ENCODE measurements at regions not wholly inside any gene's neighbourhood (a gene's known extent, or its start where the extent isn't known, plus 50 kb on each side); places are given as distances from the start of the nearest gene placed in this dataset.

DNA sequence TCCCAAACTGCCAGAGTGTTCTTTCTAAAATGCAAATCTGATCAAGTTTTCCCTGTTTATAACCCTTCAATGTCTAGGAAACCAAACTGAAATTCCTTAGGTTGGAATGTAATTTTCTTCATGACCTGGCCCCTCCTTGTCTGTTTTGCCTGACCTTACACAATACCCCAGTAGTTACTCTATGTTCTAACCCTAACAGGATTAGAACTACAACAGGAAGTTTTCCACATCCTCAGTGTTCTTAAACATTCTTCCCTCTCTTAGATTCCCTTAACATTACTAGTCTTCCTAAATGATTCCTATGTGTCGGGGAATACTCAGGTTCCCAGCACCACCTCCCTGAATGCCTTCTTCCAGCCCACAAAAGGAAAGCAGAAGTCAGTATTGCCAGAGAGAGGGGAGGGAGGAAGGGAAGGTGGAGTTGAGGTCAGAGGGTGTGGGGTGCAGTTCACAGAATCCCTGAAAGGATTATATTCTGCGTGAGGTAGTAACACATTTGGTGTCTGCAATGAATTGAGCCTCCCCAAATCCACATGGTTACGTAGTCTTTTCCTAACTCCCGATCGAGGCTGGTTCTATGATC is 72.6 kb downstream of the BBS10 start:
- H3K9ac ChIP-seq (ENCODE audit: low read length): no peak overlapping the region
- no peaks in the 10 kb centered on the region for H3K79me2 ChIP-seq (ENCODE audit: low read length)
- no peak overlapping the region for H3K4me2 ChIP-seq (ENCODE audit: low read depth, low read length, poor library complexity, severe bottlenecking)
- no peaks in the 10 kb centered on the region for H4K20me1 ChIP-seq (ENCODE audit: insufficient read depth, low read depth, low read length)
- H3K9me3 ChIP-seq (ENCODE audit: low read length): no peaks in the 10 kb centered on the region
- H3K4me1 ChIP-seq (ENCODE audit: low read length): no peaks in the 10 kb centered on the region
- H3K4me3 ChIP-seq (ENCODE audit: low read length): no peak overlapping the region
- H3K9me2 ChIP-seq (replicated peaks; ENCODE audit: insufficient read depth, low read length): no peaks in the 10 kb centered on the region
- no peak overlapping the region for H3K27ac ChIP-seq (ENCODE audit: low read length)
- no peak overlapping the region for H2AFZ ChIP-seq (ENCODE audit: low read length)
- no peak for DNase-seq
- H3K36me3 ChIP-seq (ENCODE audit: insufficient read depth, low read length): no peaks in the 10 kb centered on the region
- H3K27me3 ChIP-seq (ENCODE audit: low read length): no peaks in the 10 kb centered on the region

DNA sequence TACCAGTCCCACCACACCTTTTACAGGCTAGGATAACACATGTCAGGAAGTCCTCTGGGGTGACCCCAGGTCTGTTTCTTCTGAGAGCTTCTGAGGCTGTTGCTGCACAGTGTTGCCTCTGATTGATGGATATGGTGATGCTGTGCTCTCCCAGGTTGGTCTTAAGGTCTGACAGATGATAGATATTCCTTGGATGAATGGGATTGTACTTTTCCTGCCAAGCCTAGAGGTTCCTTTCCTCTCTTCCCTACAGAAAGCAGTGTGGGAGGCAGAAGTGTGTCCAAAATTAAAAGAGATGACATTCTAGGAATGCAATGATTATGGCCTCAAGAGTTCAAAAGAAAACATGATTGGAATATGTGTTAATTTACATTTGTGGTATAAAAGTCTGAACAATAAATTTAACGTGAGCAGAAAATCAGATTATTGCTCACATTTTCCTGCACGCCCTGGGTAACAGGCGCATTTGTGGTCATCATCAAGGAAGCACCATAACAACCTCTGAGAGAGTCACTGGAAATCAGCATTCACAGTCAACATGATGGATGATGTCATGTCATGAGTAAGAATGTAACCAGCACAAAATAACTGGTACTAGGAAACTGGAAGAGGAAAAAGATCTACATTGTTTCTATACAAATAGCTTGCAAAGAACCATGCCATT is 73.7 kb downstream of the BBS10 start:
- H3K79me2 ChIP-seq (ENCODE audit: low read length): no peaks in the 10 kb centered on the region
- no peak overlapping the region for H3K27ac ChIP-seq (ENCODE audit: low read length)
- no peaks in the 10 kb centered on the region for H3K4me1 ChIP-seq (ENCODE audit: low read length)
- no peak overlapping the region for H3K4me2 ChIP-seq (ENCODE audit: low read depth, low read length, poor library complexity, severe bottlenecking)
- H4K20me1 ChIP-seq (ENCODE audit: insufficient read depth, low read depth, low read length): no peaks in the 10 kb centered on the region
- no peaks in the 10 kb centered on the region for H3K27me3 ChIP-seq (ENCODE audit: low read length)
- H3K9ac ChIP-seq (ENCODE audit: low read length): no peak overlapping the region
- no peaks in the 10 kb centered on the region for H3K36me3 ChIP-seq (ENCODE audit: insufficient read depth, low read length)
- H3K9me3 ChIP-seq (ENCODE audit: low read length): no peaks in the 10 kb centered on the region
- no peaks in the 10 kb centered on the region for H3K9me2 ChIP-seq (replicated peaks; ENCODE audit: insufficient read depth, low read length)
- H2AFZ ChIP-seq (ENCODE audit: low read length): no peak overlapping the region
- DNase-seq: no peak
- H3K4me3 ChIP-seq (ENCODE audit: low read length): no peak overlapping the region

DNA sequence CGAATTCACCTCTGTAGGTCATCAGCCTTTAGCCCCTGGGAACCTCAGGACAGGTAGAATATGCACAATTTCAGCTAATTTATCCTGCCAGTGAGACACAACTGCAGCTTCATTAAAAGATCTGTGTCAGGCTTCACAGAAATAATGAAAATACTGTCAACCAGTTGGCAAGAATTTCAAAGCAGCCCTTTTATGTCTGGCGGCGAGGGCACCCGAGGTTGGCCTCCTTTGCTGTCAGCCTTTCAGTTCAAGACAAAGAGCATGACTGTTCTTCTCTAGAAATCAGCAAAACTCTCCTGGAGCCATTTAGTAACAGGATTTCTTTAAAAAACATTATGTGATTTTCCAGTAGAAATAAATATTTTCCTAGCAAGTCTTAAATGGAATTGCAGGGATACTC is 75.9 kb downstream of the BBS10 start:
- DNase-seq: no peak
- Histone ChIP-seq H3K36me3 (ENCODE audit: insufficient read depth, low read length) (no peaks in the 10 kb centered on the region), H2AFZ (ENCODE audit: low read length) (no peak overlapping the region), H3K4me1 (ENCODE audit: low read length) (no peaks in the 10 kb centered on the region), H3K9me2 (replicated peaks; ENCODE audit: insufficient read depth, low read length) (no peaks in the 10 kb centered on the region), H3K27me3 (ENCODE audit: low read length) (no peaks in the 10 kb centered on the region), H3K4me2 (ENCODE audit: low read depth, low read length, poor library complexity, severe bottlenecking) (no peak overlapping the region), H3K79me2 (ENCODE audit: low read length) (no peaks in the 10 kb centered on the region), H3K4me3 (ENCODE audit: low read length) (no peak overlapping the region), H3K9me3 (ENCODE audit: low read length) (no peaks in the 10 kb centered on the region), H4K20me1 (ENCODE audit: insufficient read depth, low read depth, low read length) (no peaks in the 10 kb centered on the region), H3K9ac (ENCODE audit: low read length) (no peak overlapping the region), H3K27ac (ENCODE audit: low read length) (no peak overlapping the region)

- Histone ChIP-seq H3K79me2 (ENCODE audit: low read length) (no peaks in the 10 kb centered on the region), H3K9ac (ENCODE audit: low read length) (no peak overlapping the region), H3K4me2 (ENCODE audit: low read depth, low read length, poor library complexity, severe bottlenecking) (no peak overlapping the region), H3K27ac (ENCODE audit: low read length) (no peak overlapping the region), H3K36me3 (ENCODE audit: insufficient read depth, low read length) (no peaks in the 10 kb centered on the region), H3K9me3 (ENCODE audit: low read length) (no peaks in the 10 kb centered on the region), H2AFZ (ENCODE audit: low read length) (no peak overlapping the region), H4K20me1 (ENCODE audit: insufficient read depth, low read depth, low read length) (no peaks in the 10 kb centered on the region), H3K4me1 (ENCODE audit: low read length) (no peaks in the 10 kb centered on the region), H3K27me3 (ENCODE audit: low read length) (no peaks in the 10 kb centered on the region), H3K4me3 (ENCODE audit: low read length) (no peak overlapping the region), H3K9me2 (replicated peaks; ENCODE audit: insufficient read depth, low read length) (no peaks in the 10 kb centered on the region)
- no peak for DNase-seq
Measured at GRCh38 chr12:76270657-76271358, 77.4 kb downstream of the BBS10 start.

DNA sequence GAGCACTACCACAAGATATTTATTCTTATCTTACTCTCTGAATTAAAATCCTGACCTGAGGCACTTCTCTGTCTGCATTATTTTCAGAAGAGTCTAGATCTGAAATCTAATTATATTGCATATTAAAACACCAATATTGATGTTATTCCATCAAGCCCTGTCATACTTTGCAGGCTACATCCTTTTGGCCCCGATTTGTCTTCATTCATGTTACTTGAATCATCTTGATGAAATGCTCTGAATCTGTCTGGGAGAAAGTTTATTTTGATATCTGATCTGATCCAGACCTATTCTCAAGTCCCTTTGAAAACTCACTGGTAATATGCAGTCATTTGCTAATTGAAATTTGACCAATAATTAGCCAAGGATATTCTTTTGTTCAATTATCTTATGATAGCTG is 79.9 kb downstream of the BBS10 start:
- no peaks in the 10 kb centered on the region for H3K9me2 ChIP-seq (replicated peaks; ENCODE audit: insufficient read depth, low read length)

DNA sequence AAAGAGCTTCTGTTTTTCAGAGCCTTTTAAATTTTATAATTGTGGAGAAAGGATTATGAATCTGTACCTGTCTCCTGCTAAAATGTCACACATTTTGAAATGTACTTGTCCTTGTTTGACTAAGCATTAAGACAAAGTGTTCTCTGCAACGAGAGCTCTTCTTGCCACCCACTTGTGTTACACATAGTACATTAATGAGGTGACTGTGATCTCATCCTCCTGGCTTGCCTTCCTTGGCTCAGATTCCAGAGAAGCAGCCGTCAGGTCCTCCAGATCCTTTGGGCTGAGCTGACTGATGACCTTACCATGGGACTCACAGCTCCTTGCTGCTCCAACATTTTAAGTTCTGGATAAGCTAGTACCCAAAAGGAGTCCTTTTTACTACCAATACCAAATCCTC is 81.4 kb downstream of the BBS10 start:
- H3K4me3 ChIP-seq (ENCODE audit: low read length): no peak overlapping the region
- no peaks in the 10 kb centered on the region for H3K9me3 ChIP-seq (ENCODE audit: low read length)
- H3K9ac ChIP-seq (ENCODE audit: low read length): no peak overlapping the region
- H2AFZ ChIP-seq (ENCODE audit: low read length): no peak overlapping the region
- H3K27me3 ChIP-seq (ENCODE audit: low read length): no peaks in the 10 kb centered on the region
- H3K36me3 ChIP-seq (ENCODE audit: insufficient read depth, low read length): no peaks in the 10 kb centered on the region
- H3K9me2 ChIP-seq (replicated peaks; ENCODE audit: insufficient read depth, low read length): no peaks in the 10 kb centered on the region
- H3K27ac ChIP-seq (ENCODE audit: low read length): no peak overlapping the region
- no peak for DNase-seq
- no peak overlapping the region for H3K4me2 ChIP-seq (ENCODE audit: low read depth, low read length, poor library complexity, severe bottlenecking)
- H4K20me1 ChIP-seq (ENCODE audit: insufficient read depth, low read depth, low read length): no peaks in the 10 kb centered on the region
- H3K4me1 ChIP-seq (ENCODE audit: low read length): no peaks in the 10 kb centered on the region
- no peaks in the 10 kb centered on the region for H3K79me2 ChIP-seq (ENCODE audit: low read length)

More for the DNA sequence above, 79.9 kb downstream of the BBS10 start:
- Histone ChIP-seq H3K27me3 (ENCODE audit: low read length) (no peaks in the 10 kb centered on the region), H3K36me3 (ENCODE audit: insufficient read depth, low read length) (no peaks in the 10 kb centered on the region), H3K4me3 (ENCODE audit: low read length) (no peak overlapping the region), H3K27ac (ENCODE audit: low read length) (no peak overlapping the region), H3K9me3 (ENCODE audit: low read length) (no peaks in the 10 kb centered on the region), H2AFZ (ENCODE audit: low read length) (no peak overlapping the region), H3K9ac (ENCODE audit: low read length) (no peak overlapping the region), H3K4me1 (ENCODE audit: low read length) (no peaks in the 10 kb centered on the region), H3K79me2 (ENCODE audit: low read length) (no peaks in the 10 kb centered on the region), H3K4me2 (ENCODE audit: low read depth, low read length, poor library complexity, severe bottlenecking) (no peak overlapping the region), H4K20me1 (ENCODE audit: insufficient read depth, low read depth, low read length) (no peaks in the 10 kb centered on the region)
- no peak for DNase-seq

GRCh38 chr12:76265424-76266180 is 82.6 kb downstream of the BBS10 start:
- no peaks in the 10 kb centered on the region for H3K36me3 ChIP-seq (ENCODE audit: insufficient read depth, low read length)

GRCh38 chr12:76264611-76265012 is 83.6 kb downstream of the BBS10 start:
- Histone ChIP-seq H2AFZ (ENCODE audit: low read length) (no peak overlapping the region), H3K27ac (ENCODE audit: low read length) (no peak overlapping the region), H4K20me1 (ENCODE audit: insufficient read depth, low read depth, low read length) (no peaks in the 10 kb centered on the region), H3K27me3 (ENCODE audit: low read length) (no peaks in the 10 kb centered on the region), H3K9me2 (replicated peaks; ENCODE audit: insufficient read depth, low read length) (no peaks in the 10 kb centered on the region), H3K9ac (ENCODE audit: low read length) (no peak overlapping the region), H3K9me3 (ENCODE audit: low read length) (no peaks in the 10 kb centered on the region), H3K4me3 (ENCODE audit: low read length) (no peak overlapping the region), H3K36me3 (ENCODE audit: insufficient read depth, low read length) (no peaks in the 10 kb centered on the region), H3K4me2 (ENCODE audit: low read depth, low read length, poor library complexity, severe bottlenecking) (no peak overlapping the region), H3K79me2 (ENCODE audit: low read length) (no peaks in the 10 kb centered on the region), H3K4me1 (ENCODE audit: low read length) (no peaks in the 10 kb centered on the region)
- no peak for DNase-seq

More at GRCh38 chr12:76265424-76266180, 82.6 kb downstream of the BBS10 start:
- Histone ChIP-seq H3K27ac (ENCODE audit: low read length) (no peak overlapping the region), H3K27me3 (ENCODE audit: low read length) (no peaks in the 10 kb centered on the region), H3K9me2 (replicated peaks; ENCODE audit: insufficient read depth, low read length) (no peaks in the 10 kb centered on the region), H3K9me3 (ENCODE audit: low read length) (no peaks in the 10 kb centered on the region), H4K20me1 (ENCODE audit: insufficient read depth, low read depth, low read length) (no peaks in the 10 kb centered on the region), H3K79me2 (ENCODE audit: low read length) (no peaks in the 10 kb centered on the region), H2AFZ (ENCODE audit: low read length) (no peak overlapping the region), H3K9ac (ENCODE audit: low read length) (no peak overlapping the region), H3K4me1 (ENCODE audit: low read length) (no peaks in the 10 kb centered on the region), H3K4me3 (ENCODE audit: low read length) (no peak overlapping the region), H3K4me2 (ENCODE audit: low read depth, low read length, poor library complexity, severe bottlenecking) (no peak overlapping the region)
- DNase-seq: no peak

Data from Karpas-422 (cell line).